ENCODE measurements at regions not wholly inside any gene's neighbourhood (a gene's known extent, or its start where the extent isn't known, plus 50 kb on each side); places are given as distances from the start of the nearest gene placed in this dataset.

DNA sequence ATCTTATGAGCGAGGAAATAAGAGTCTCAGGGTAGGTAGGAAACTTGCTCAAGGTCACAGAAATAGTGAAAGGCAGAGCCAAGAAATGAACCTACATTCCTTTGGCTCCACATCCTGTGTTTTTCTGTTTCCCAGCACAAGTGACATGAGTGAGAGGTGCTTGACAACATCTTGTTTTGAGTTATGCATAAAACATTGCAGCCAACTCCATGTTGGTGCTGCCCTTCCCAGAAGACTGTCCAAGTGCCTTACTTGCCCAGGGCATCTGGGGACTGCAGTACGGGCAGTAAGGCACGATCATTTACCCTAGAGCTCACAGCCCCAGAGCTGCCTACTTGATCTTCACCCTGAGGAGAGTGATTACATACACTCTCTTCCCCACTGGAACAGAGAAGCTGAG, 148.8 kb downstream of the NOC3L start:
- TF ChIP-seq, protein P1, sequence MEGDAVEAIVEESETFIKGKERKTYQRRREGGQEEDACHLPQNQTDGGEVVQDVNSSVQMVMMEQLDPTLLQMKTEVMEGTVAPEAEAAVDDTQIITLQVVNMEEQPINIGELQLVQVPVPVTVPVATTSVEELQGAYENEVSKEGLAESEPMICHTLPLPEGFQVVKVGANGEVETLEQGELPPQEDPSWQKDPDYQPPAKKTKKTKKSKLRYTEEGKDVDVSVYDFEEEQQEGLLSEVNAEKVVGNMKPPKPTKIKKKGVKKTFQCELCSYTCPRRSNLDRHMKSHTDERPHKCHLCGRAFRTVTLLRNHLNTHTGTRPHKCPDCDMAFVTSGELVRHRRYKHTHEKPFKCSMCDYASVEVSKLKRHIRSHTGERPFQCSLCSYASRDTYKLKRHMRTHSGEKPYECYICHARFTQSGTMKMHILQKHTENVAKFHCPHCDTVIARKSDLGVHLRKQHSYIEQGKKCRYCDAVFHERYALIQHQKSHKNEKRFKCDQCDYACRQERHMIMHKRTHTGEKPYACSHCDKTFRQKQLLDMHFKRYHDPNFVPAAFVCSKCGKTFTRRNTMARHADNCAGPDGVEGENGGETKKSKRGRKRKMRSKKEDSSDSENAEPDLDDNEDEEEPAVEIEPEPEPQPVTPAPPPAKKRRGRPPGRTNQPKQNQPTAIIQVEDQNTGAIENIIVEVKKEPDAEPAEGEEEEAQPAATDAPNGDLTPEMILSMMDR (IDR thresholded peaks at IDR 0.05; ENCODE audit: poor library complexity, severe bottlenecking), result no peak
- H3K4me1 ChIP-seq (ENCODE audit: insufficient read depth, poor library complexity, severe bottlenecking), result peaks cover 6% of the 10 kb centered on the region
- DNase-seq (ENCODE audit: low spot score) (no peak), ATAC-seq (ENCODE audit: low read depth) (no peak)
- H3K9me3 ChIP-seq (ENCODE audit: severe bottlenecking), result no peaks in the 10 kb centered on the region
- H3K36me3 ChIP-seq (ENCODE audit: low read depth), result no peaks in the 10 kb centered on the region
- H3K4me3 ChIP-seq (ENCODE audit: severe bottlenecking), result no peak overlapping the region
- H3K27ac ChIP-seq (ENCODE audit: poor library complexity, severe bottlenecking), result no peak overlapping the region
- no peaks in the 10 kb centered on the region for H3K27me3 ChIP-seq (ENCODE audit: insufficient read depth, poor library complexity, severe bottlenecking)

DNA sequence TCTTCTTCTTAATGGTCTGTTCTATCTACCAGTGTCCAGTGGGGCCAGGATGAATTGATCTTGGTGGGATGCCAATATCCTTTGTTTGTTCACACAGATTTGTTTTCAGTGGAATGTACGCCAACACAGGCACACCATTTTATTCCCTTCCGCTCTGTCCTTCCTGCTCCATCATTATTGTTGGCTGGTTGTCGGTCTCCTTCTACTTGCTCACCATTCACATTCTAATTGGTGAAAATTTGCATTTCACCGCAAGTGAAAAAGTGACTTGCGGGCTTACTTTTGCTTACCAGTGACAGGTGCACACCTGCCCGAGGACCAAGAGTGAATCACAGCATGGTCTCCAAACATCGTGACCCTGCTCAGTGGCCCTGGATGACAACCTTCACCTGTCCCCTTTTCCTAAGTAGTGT, 148.3 kb downstream of the NOC3L start:
- Histone ChIP-seq H3K4me1 (ENCODE audit: insufficient read depth, poor library complexity, severe bottlenecking) (peaks cover 6% of the 10 kb centered on the region), H3K36me3 (ENCODE audit: low read depth) (no peaks in the 10 kb centered on the region), H3K27ac (ENCODE audit: poor library complexity, severe bottlenecking) (no peak overlapping the region), H3K4me3 (ENCODE audit: severe bottlenecking) (no peak overlapping the region), H3K9me3 (ENCODE audit: severe bottlenecking) (no peaks in the 10 kb centered on the region), H3K27me3 (ENCODE audit: insufficient read depth, poor library complexity, severe bottlenecking) (no peaks in the 10 kb centered on the region)
- TF ChIP-seq, protein P1 (IDR thresholded peaks at IDR 0.05; ENCODE audit: poor library complexity, severe bottlenecking), result no peak
- ATAC-seq (ENCODE audit: low read depth), result no peak
- DNase-seq (ENCODE audit: low spot score), result no peak

DNA sequence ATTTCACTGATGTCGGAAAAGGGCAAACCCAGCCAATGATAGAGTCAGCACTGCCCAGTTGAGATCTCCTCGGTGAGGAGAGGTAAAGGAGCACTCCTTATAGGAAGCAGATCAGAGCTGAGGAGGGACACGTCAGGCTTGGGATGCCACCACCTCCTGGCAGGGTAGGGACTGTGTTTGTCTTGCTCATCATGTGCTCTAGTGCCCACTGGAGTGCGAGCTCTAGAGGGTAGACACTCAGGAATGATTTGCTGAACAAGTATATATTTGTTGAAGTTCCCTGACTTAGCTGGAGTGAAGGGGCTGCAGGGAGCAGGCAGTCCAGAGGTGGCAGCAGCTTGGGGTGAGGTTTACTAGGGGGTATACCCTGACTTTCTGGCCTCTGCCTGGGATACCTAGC, 146.5 kb downstream of the NOC3L start:
- Histone ChIP-seq H3K27me3 (ENCODE audit: insufficient read depth, poor library complexity, severe bottlenecking) (no peaks in the 10 kb centered on the region), H3K4me1 (ENCODE audit: insufficient read depth, poor library complexity, severe bottlenecking) (peaks cover 6% of the 10 kb centered on the region), H3K36me3 (ENCODE audit: low read depth) (no peaks in the 10 kb centered on the region), H3K9me3 (ENCODE audit: severe bottlenecking) (no peaks in the 10 kb centered on the region), H3K27ac (ENCODE audit: poor library complexity, severe bottlenecking) (no peak overlapping the region), H3K4me3 (ENCODE audit: severe bottlenecking) (no peak overlapping the region)
- TF ChIP-seq, protein P1 (IDR thresholded peaks at IDR 0.05; ENCODE audit: poor library complexity, severe bottlenecking), result no peak
- DNase-seq (ENCODE audit: low spot score) (no peak), ATAC-seq (ENCODE audit: low read depth) (no peak)

DNA sequence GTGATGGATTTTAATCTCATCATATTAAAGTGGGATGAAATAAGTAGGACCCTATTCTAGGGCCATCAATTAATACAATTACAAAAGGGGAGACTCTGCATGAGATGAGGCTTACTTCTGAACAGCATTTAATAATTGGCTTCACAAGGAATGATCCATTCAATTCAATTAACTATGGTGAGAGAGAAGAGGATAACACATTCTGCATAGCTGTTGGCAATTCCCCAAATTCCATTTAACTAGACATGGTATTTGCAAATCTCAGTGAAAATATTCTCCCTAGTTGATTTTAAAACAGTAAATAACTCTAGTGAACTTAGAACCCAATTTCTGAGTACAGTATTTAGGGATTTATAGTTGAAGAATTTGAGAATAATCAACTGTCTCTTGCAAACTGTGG, 145.3 kb downstream of the NOC3L start:
- TF ChIP-seq, protein P1 (IDR thresholded peaks at IDR 0.05; ENCODE audit: poor library complexity, severe bottlenecking), result no peak
- ATAC-seq (ENCODE audit: low read depth), result no peak
- no peak for DNase-seq (ENCODE audit: low spot score)

DNA sequence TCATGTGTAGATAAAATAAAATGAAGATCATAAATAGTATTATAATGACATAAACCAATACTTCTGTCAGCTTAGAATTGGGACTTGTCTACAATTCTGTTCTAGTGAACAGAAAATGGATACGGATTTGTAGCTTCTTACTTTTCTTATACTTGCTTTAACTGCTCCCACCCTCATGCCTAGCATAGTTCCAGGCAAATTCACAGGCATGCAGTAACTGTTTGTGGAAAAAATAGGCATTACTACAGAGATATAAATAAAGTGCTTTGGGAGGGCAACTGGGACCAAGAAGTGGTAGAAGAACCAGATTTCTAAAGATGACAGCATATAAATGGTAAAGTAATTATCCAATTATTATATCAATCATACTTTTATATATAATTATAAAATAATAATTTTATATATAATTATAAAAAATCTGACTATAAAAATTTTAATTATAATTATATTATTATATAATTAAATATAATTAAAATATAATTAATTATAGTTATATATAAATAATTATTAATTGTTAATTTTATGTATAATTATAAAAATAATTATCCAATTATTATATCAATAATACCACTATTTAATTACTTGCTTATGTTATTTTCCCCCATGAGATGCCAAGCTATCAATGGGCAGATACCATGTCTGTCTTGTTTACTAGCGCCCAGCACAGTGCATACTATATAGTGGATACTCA, 144.1 kb downstream of the NOC3L start:
- DNase-seq (ENCODE audit: low spot score) (no peak), ATAC-seq (ENCODE audit: low read depth) (no peak)
- TF ChIP-seq, protein P1 (IDR thresholded peaks at IDR 0.05; ENCODE audit: poor library complexity, severe bottlenecking), result no peak
- Histone ChIP-seq H3K36me3 (ENCODE audit: low read depth) (no peaks in the 10 kb centered on the region), H3K4me3 (ENCODE audit: severe bottlenecking) (no peak overlapping the region), H3K9me3 (ENCODE audit: severe bottlenecking) (no peaks in the 10 kb centered on the region), H3K27me3 (ENCODE audit: insufficient read depth, poor library complexity, severe bottlenecking) (no peaks in the 10 kb centered on the region), H3K27ac (ENCODE audit: poor library complexity, severe bottlenecking) (no peak overlapping the region), H3K4me1 (ENCODE audit: insufficient read depth, poor library complexity, severe bottlenecking) (no peaks in the 10 kb centered on the region)

More for the DNA sequence above, 145.3 kb downstream of the NOC3L start:
- H3K36me3 ChIP-seq (ENCODE audit: low read depth), result no peaks in the 10 kb centered on the region
- no peaks in the 10 kb centered on the region for H3K9me3 ChIP-seq (ENCODE audit: severe bottlenecking)
- no peak overlapping the region for H3K4me3 ChIP-seq (ENCODE audit: severe bottlenecking)
- H3K27ac ChIP-seq (ENCODE audit: poor library complexity, severe bottlenecking), result no peak overlapping the region
- H3K4me1 ChIP-seq (ENCODE audit: insufficient read depth, poor library complexity, severe bottlenecking), result peaks cover 6% of the 10 kb centered on the region
- H3K27me3 ChIP-seq (ENCODE audit: insufficient read depth, poor library complexity, severe bottlenecking), result no peaks in the 10 kb centered on the region
